GM21423 (cell line): ENCODE measurements at regions not wholly inside any gene's neighbourhood (a gene's known extent, or its start where the extent isn't known, plus 50 kb on each side); places are given as distances from the start of the nearest gene placed in this dataset.

Source experiments
- ATAC-seq: cut with Tn5 transposase; IDR thresholded peaks from one replicate; pipeline ENCODE4 v1.9.1; 2021; ENCODE audit warnings: mild to moderate bottlenecking, moderate library complexity; ENCODE audit not compliant: unreplicated experiment

GRCh38 chr6:144855375-144855774 lies 570.2 kb downstream of the UTRN start:
- ATAC-seq: no peak

GRCh38 chr6:144855812-144856531 lies 570.8 kb downstream of the UTRN start:
- ATAC-seq: no peak

GRCh38 chr6:144856622-144857021 lies 571.5 kb downstream of the UTRN start:
- ATAC-seq: no peak

GRCh38 chr6:144857086-144857485 lies 572.0 kb downstream of the UTRN start:
- ATAC-seq: no peak

GRCh38 chr6:144862769-144863168 lies 577.6 kb downstream of the UTRN start:
- no peak for ATAC-seq

GRCh38 chr6:144867761-144868160 lies 582.6 kb downstream of the UTRN start:
- ATAC-seq: no peak

- ATAC-seq: no peak
These were observed 585.6 kb downstream of the UTRN start for GRCh38 chr6:144870782-144871181.

GRCh38 chr6:144873623-144874378 lies 588.7 kb downstream of the UTRN start:
- no peak for ATAC-seq

- no peak for ATAC-seq
These were observed 591.6 kb downstream of the UTRN start for GRCh38 chr6:144876689-144877088.

GRCh38 chr6:144877118-144877517 lies 592.0 kb downstream of the UTRN start:
- ATAC-seq: no peak

- no peak for ATAC-seq
These were observed 593.4 kb downstream of the UTRN start for GRCh38 chr6:144878577-144878976.

- ATAC-seq: no peak
These were observed 594.3 kb downstream of the UTRN start for GRCh38 chr6:144879436-144879835.

GRCh38 chr6:144882425-144882824 lies 597.3 kb downstream of the UTRN start:
- ATAC-seq: no peak

- no peak for ATAC-seq
These were observed 598.8 kb downstream of the UTRN start for GRCh38 chr6:144883915-144884314.

- no peak for ATAC-seq
These were observed 600.7 kb downstream of the UTRN start for GRCh38 chr6:144885817-144886216.

- no peak for ATAC-seq
These were observed 601.5 kb downstream of the UTRN start for GRCh38 chr6:144886682-144887081.

GRCh38 chr6:144888621-144889020 lies 603.5 kb downstream of the UTRN start:
- ATAC-seq: no peak

- no peak for ATAC-seq
These were observed 608.6 kb downstream of the UTRN start for GRCh38 chr6:144893680-144894151.

GRCh38 chr6:144894240-144894639 lies 609.1 kb downstream of the UTRN start:
- no peak for ATAC-seq

GRCh38 chr6:144895313-144896278 lies 610.5 kb downstream of the UTRN start:
- ATAC-seq: no peak

- ATAC-seq: no peak
These were observed 611.2 kb downstream of the UTRN start for GRCh38 chr6:144896289-144896688.
